Keratinocyte (primary cell): ENCODE measurements at regions not wholly inside any gene's neighbourhood (a gene's known extent, or its start where the extent isn't known, plus 50 kb on each side); places are given as distances from the start of the nearest gene placed in this dataset.

ENCODE experiments used
- CTCF ChIP-seq, 3 experiments: IDR thresholded peaks in 1 of 3; conservative IDR thresholded peaks in 1 of 3; optimal IDR thresholded peaks in 1 of 3; 2 replicates in 2 of 3; 3 replicates in 1 of 3; pipeline versions ENCODE3 to v1.5.1; 2011; ENCODE audit warnings: low read length in 3 of 3, mild to moderate bottlenecking in 3 of 3, moderate library complexity in 2 of 3, control low read depth in 1 of 3, inconsistent platforms in 1 of 3; ENCODE audit not compliant: insufficient read depth in 2 of 3; ENCODE audit errors: extremely low read depth in 1 of 3
- EZH2 ChIP-seq: IDR thresholded peaks from one replicate; pipeline ENCODE4 v1.6.1; 2012; ENCODE audit warnings: inconsistent platforms, mild to moderate bottlenecking, low read length, moderate library complexity

- no peak for TF ChIP-seq CTCF (optimal IDR thresholded peaks at IDR 0.05 in 1 of 3, IDR thresholded peaks at IDR 0.05 in 1 of 3, conservative IDR thresholded peaks at IDR 0.05 in 1 of 3; ENCODE audit: extremely low read depth in 1 of 3, insufficient read depth in 2 of 3, low read length in 3 of 3)
- no peak for TF ChIP-seq EZH2
These were observed 188.3 kb downstream of the TBC1D2B start for GRCh38 chr15:77889009-77889806.
